Transverse colon (tissue), 4 donors: ENCODE measurements at regions not wholly inside any gene's neighbourhood (a gene's known extent, or its start where the extent isn't known, plus 50 kb on each side); places are given as distances from the start of the nearest gene placed in this dataset.

ENCODE experiments used
- DNase-seq: peaks from one replicate; pipeline ENCODE4 v3.0.0-alpha.2; 2019
- H3K27ac ChIP-seq, 4 donors: fragments of 200-600 bp; sonication (generic); 2 replicates each; pipeline ENCODE4 v1.5.1; 2016 to 2018; ENCODE audit warnings: inconsistent platforms in 4 of 4
- H3K27me3 ChIP-seq: fragments of 200-600 bp; sonication (generic); 2 replicates; pipeline ENCODE4 v1.5.1; 2017; ENCODE audit warnings: inconsistent platforms
- H3K36me3 ChIP-seq, 4 donors: fragments of 200-600 bp; sonication (generic); 2 replicates each; pipeline ENCODE4 v1.5.1; 2017 to 2019; ENCODE audit warnings: inconsistent platforms in 4 of 4
- H3K4me1 ChIP-seq, 4 donors: fragments of 200-600 bp; sonication (generic); 2 replicates each; pipeline ENCODE4 v1.5.1; 2017 to 2020; ENCODE audit warnings: inconsistent platforms in 4 of 4
- H3K4me3 ChIP-seq, 4 donors: fragments of 200-600 bp; sonication (generic); 1 replicate in 1 of 4; 2 replicates in 3 of 4; pipeline versions ENCODE4 v1.5.1 to v1.6.1; 2017 to 2019; ENCODE audit warnings: inconsistent platforms in 4 of 4
- H3K9me3 ChIP-seq, 2 donors: fragments of 200-600 bp; sonication (generic); 2 replicates each; pipeline ENCODE4 v1.5.1; 2017 to 2019; ENCODE audit warnings: inconsistent platforms in 2 of 2
- CTCF ChIP-seq, 5 experiments: fragments of 200-600 bp in 3 of 5; fragments of 450-650 bp in 2 of 5; sonication (generic) in 3 of 5; IDR thresholded peaks; 1 replicate in 2 of 5; 2 replicates in 3 of 5; pipeline ENCODE4 v1.5.1; 2016 to 2017; ENCODE audit warnings: antibody characterized with exemption in 5 of 5, inconsistent platforms in 3 of 5, mild to moderate bottlenecking in 2 of 5, moderate library complexity in 1 of 5
- EP300 ChIP-seq: sonication (generic); formaldehyde crosslinking; IDR thresholded peaks from one replicate; pipeline ENCODE4 v1.6.1; 2017; ENCODE audit warnings: antibody characterized with exemption, low read depth
- POLR2A ChIP-seq: fragments of 450-650 bp; IDR thresholded peaks from one replicate; pipeline ENCODE4 v1.6.1; 2016; ENCODE audit warnings: antibody characterized with exemption, mild to moderate bottlenecking, moderate library complexity
- POLR2AphosphoS5 ChIP-seq, 3 donors: sonication (generic); formaldehyde crosslinking; IDR thresholded peaks; one replicate each; pipeline ENCODE4 v1.6.1; 2016; ENCODE audit warnings: antibody characterized with exemption in 3 of 3
- WGBS, 2 donors: methylation state at CpG; one replicate each; pipeline ENCODE4 v1.1.5; 2018; ENCODE audit warnings: low coverage in 1 of 2; 5-methylcytosine and 5-hydroxymethylcytosine counted together
- in situ Hi-C, 4 donors: fragments of 200-750 bp; cut with MboI; loops; one replicate each; pipeline versions ENCODE4 v1.15.0 to v1.15.1; 2017; ENCODE audit warnings: low sequenced_read_pairs in 3 of 4, low pct_ligation_motif_present in 1 of 4, low pct_unique_long_range_greater_than_20kb in 1 of 4
- intact Hi-C: fragments of 100-400 bp; cut with DNase I; formaldehyde crosslinking; loops from one replicate; pipeline ENCODE4 v1.15.1; 2023; ENCODE audit warnings: low total_unique reads

- TF ChIP-seq EP300, result no peak
- TF ChIP-seq POLR2A, result no peak
- TF ChIP-seq POLR2AphosphoS5 (IDR thresholded peaks at IDR 0.05), result no peak
- no peak for TF ChIP-seq CTCF (IDR thresholded peaks at IDR 0.05)
- no peak overlapping the region for H3K27ac ChIP-seq
- H3K27me3 ChIP-seq, result no peaks in the 10 kb centered on the region
- no peaks in the 10 kb centered on the region for H3K36me3 ChIP-seq
- in situ Hi-C loops, result no loop called here
- no peaks in the 10 kb centered on the region for H3K9me3 ChIP-seq
- intact Hi-C loops, result no loop called here
- H3K4me1 ChIP-seq, result no peaks in the 10 kb centered on the region
- no peak for DNase-seq
- WGBS, 2 donors, result 60 to 62% methylated on average over 1 to 3 of the region's 3 CpGs
- no peak overlapping the region for H3K4me3 ChIP-seq
These were observed 85.3 kb upstream of the MYCBP2 start for GRCh38 chr13:77412116-77412635.

DNA sequence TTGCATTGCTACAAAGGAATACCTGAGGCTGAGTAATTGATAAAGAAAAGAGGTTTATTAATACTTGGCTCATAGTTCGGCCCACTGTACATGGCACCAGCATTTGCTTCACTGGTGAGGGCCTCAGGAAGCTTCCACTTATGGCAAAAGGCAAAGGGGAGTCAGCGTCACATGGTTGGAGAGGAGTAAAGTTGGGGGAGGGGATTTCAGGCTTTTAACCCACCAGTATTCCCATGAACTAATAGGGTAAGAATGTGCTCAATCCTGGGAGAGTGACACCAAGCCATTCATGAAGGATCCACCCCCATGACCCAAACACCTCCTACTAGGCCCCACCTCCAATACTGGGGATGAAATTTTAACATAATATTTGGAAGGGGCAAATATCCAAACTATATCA is 82.5 kb upstream of the MYCBP2 start:
- no peak for DNase-seq
- intact Hi-C loops, result no loop called here
- Histone ChIP-seq H3K27ac (no peak overlapping the region), H3K4me3 (no peak overlapping the region), H3K27me3 (no peaks in the 10 kb centered on the region), H3K9me3 (no peaks in the 10 kb centered on the region), H3K4me1 (no peaks in the 10 kb centered on the region), H3K36me3 (no peaks in the 10 kb centered on the region)
- in situ Hi-C loops, result no loop called here
- TF ChIP-seq POLR2AphosphoS5 (IDR thresholded peaks at IDR 0.05) (no peak), CTCF (IDR thresholded peaks at IDR 0.05) (no peak), EP300 (no peak), POLR2A (no peak)
- 43 to 94% methylated on average over 1 to 2 of the region's 2 CpGs for WGBS, 2 donors

DNA sequence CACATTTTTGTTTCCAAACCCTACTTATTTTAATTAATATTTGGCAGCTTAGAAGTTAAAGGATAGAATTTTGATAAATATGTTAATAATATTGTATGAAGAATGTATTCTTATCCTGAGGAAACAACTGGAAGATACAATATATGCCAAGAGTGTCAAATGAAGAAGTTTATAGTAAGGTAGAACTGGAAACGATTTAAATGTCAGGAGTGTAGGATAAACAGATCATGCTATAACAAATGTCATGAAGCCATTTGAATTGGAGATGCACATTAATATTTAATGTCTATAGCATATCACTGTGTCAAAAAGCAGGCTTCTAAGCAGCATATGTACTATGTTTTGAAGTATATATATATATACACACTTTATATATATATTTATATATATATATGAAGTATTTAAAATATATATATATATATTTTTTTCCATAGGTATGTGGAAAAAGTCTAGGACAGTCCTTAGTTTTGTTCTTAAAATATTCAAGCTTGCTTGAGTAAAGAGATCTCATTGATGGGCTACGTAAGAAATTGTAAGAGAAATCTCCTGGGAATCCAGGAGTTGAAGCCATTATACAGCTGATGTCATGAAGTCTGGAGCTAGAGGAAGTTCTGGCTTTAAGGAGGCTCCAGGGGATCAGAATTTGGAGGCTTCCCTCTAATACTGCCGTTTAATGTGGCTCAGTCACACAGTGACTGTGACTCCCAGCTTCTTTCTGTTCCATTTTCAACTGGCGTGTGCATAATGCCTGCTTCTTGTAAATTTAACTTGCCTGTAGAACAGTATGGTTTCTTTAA is 79.9 kb upstream of the MYCBP2 start:
- TF ChIP-seq EP300 (no peak), POLR2A (no peak), POLR2AphosphoS5 (IDR thresholded peaks at IDR 0.05) (no peak), CTCF (IDR thresholded peaks at IDR 0.05) (no peak)
- 80 to 85% methylated on average over 2 to 4 of the region's 4 CpGs for WGBS, 2 donors
- Histone ChIP-seq H3K27me3 (no peaks in the 10 kb centered on the region), H3K4me1 (no peaks in the 10 kb centered on the region), H3K9me3 (no peaks in the 10 kb centered on the region), H3K36me3 (no peaks in the 10 kb centered on the region), H3K4me3 (no peak overlapping the region), H3K27ac (no peak overlapping the region)
- DNase-seq, result no peak
- intact Hi-C loops (no loop called here), in situ Hi-C loops (no loop called here)

GRCh38 chr13:77398825-77399620 is 72.1 kb upstream of the MYCBP2 start:
- H3K4me3 ChIP-seq, result no peak overlapping the region
- 58 to 82% methylated on average over 2 to 3 of the region's 3 CpGs for WGBS, 2 donors
- TF ChIP-seq POLR2A, result no peak
- TF ChIP-seq CTCF (IDR thresholded peaks at IDR 0.05), result no peak
- no peak for TF ChIP-seq POLR2AphosphoS5 (IDR thresholded peaks at IDR 0.05)
- TF ChIP-seq EP300, result no peak
- no peak overlapping the region for H3K27ac ChIP-seq
- intact Hi-C loops, result no loop called here
- no peaks in the 10 kb centered on the region for H3K9me3 ChIP-seq
- DNase-seq, result no peak
- H3K4me1 ChIP-seq, result no peaks in the 10 kb centered on the region
- in situ Hi-C loops, result no loop called here
- no peaks in the 10 kb centered on the region for H3K36me3 ChIP-seq
- no peaks in the 10 kb centered on the region for H3K27me3 ChIP-seq
